ENCODE measurements at regions not wholly inside any gene's neighbourhood (a gene's known extent, or its start where the extent isn't known, plus 50 kb on each side); places are given as distances from the start of the nearest gene placed in this dataset.

DNA sequence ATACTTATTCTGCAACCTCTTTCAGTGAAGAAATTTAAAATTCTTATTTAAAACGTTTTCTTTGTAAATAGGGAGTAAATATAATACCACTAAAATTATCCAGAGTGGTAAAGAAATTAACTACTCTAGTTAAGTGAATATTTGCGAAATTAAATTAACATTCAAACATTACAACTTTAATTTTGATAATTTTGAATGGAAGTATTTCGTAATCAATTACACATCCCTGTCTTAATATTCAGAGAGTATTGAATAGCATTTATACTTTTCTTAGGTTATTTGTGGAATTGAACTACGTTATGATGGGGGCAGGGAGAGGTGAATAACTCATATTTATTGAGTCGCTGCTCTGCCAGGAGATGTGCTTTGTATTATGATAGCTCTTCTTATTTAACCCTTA lies 96.3 kb upstream of the KIF26B start:
- TF ChIP-seq, protein P1, sequence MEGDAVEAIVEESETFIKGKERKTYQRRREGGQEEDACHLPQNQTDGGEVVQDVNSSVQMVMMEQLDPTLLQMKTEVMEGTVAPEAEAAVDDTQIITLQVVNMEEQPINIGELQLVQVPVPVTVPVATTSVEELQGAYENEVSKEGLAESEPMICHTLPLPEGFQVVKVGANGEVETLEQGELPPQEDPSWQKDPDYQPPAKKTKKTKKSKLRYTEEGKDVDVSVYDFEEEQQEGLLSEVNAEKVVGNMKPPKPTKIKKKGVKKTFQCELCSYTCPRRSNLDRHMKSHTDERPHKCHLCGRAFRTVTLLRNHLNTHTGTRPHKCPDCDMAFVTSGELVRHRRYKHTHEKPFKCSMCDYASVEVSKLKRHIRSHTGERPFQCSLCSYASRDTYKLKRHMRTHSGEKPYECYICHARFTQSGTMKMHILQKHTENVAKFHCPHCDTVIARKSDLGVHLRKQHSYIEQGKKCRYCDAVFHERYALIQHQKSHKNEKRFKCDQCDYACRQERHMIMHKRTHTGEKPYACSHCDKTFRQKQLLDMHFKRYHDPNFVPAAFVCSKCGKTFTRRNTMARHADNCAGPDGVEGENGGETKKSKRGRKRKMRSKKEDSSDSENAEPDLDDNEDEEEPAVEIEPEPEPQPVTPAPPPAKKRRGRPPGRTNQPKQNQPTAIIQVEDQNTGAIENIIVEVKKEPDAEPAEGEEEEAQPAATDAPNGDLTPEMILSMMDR (IDR thresholded peaks at IDR 0.05 in 2 of 3, conservative IDR thresholded peaks at IDR 0.05 in 1 of 3; ENCODE audit: insufficient read depth in 2 of 3, low read depth in 1 of 3, low read length in 3 of 3): no peak
- no peak for TF ChIP-seq TAF1 (IDR thresholded peaks at IDR 0.05; ENCODE audit: control insufficient read depth, extremely low read depth, insufficient read depth, low read length, severe bottlenecking)
- TF ChIP-seq, protein P2, sequence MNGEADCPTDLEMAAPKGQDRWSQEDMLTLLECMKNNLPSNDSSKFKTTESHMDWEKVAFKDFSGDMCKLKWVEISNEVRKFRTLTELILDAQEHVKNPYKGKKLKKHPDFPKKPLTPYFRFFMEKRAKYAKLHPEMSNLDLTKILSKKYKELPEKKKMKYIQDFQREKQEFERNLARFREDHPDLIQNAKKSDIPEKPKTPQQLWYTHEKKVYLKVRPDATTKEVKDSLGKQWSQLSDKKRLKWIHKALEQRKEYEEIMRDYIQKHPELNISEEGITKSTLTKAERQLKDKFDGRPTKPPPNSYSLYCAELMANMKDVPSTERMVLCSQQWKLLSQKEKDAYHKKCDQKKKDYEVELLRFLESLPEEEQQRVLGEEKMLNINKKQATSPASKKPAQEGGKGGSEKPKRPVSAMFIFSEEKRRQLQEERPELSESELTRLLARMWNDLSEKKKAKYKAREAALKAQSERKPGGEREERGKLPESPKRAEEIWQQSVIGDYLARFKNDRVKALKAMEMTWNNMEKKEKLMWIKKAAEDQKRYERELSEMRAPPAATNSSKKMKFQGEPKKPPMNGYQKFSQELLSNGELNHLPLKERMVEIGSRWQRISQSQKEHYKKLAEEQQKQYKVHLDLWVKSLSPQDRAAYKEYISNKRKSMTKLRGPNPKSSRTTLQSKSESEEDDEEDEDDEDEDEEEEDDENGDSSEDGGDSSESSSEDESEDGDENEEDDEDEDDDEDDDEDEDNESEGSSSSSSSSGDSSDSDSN (IDR thresholded peaks at IDR 0.05; ENCODE audit: borderline replicate concordance in 1 of 2, low read depth in 2 of 2, low read length in 2 of 2): no peak
- TF ChIP-seq SREBF2 (CRISPR knock-in tag; IDR thresholded peaks at IDR 0.05): no peak
- TF ChIP-seq ZEB2 (IDR thresholded peaks at IDR 0.05): no peak
- TF ChIP-seq POLR2A (conservative IDR thresholded peaks at IDR 0.05): no peak
- TF ChIP-seq ZNF175 (CRISPR knock-in tag; IDR thresholded peaks at IDR 0.05; ENCODE audit: low read depth): no peak
- TF ChIP-seq L3MBTL2 (IDR thresholded peaks at IDR 0.05): no peak

All from K562 (cell line).